Body of pancreas (tissue), 4 donors: ENCODE measurements at regions not wholly inside any gene's neighbourhood (a gene's known extent, or its start where the extent isn't known, plus 50 kb on each side); places are given as distances from the start of the nearest gene placed in this dataset.
"Not testable (repeated sequence)": the region's sequence is repeated elsewhere in the genome, so short reads cannot be mapped to it uniquely, and the experiment has no call there.

Source experiments
- ATAC-seq: fragments of 150-250 bp; one replicate; pipeline ENCODE4 v1.9.1; 2016
- DNase-seq, 4 donors: peaks; one replicate each; pipeline ENCODE4 v3.0.0-alpha.2; 2019
- H3K27ac ChIP-seq, 4 donors: fragments of 200-600 bp; sonication (generic); 1 replicate in 3 of 4; 2 replicates in 1 of 4; pipeline versions ENCODE4 v1.5.1 to v1.6.1; 2016 to 2019; ENCODE audit warnings: mild to moderate bottlenecking in 1 of 4, mixed read lengths in 1 of 4, moderate library complexity in 1 of 4
- H3K27me3 ChIP-seq, 2 donors: fragments of 200-600 bp; sonication (generic); one replicate each; pipeline ENCODE4 v1.6.0; 2016; ENCODE audit warnings: mild to moderate bottlenecking in 1 of 2
- H3K36me3 ChIP-seq, 2 donors: fragments of 200-600 bp; sonication (generic); replicated peaks in 1 of 2; 2 replicates each; pipeline ENCODE4 v1.5.1; 2016; ENCODE audit warnings: low read depth in 2 of 2; ENCODE audit not compliant: insufficient read depth in 1 of 2
- H3K4me1 ChIP-seq: fragments of 200-600 bp; sonication (generic); one replicate; pipeline ENCODE4 v1.6.0; 2016
- H3K4me3 ChIP-seq, 2 donors: fragments of 200-600 bp; sonication (generic); 1 replicate in 1 of 2; 2 replicates in 1 of 2; pipeline ENCODE4 v1.5.1; 2016 to 2019
- H3K9me3 ChIP-seq, 3 donors: fragments of 200-600 bp; sonication (generic); 1 replicate in 2 of 3; 2 replicates in 1 of 3; pipeline ENCODE4 v1.5.1; 2016
- POLR2A ChIP-seq, 3 donors: fragments of 450-650 bp; IDR thresholded peaks; one replicate each; pipeline ENCODE4 v1.6.1; 2016; ENCODE audit warnings: antibody characterized with exemption in 3 of 3, mild to moderate bottlenecking in 2 of 3
- WGBS, 2 donors: methylation state at CpG; one replicate each; pipeline ENCODE4 v1.1.5; 2017; 5-methylcytosine and 5-hydroxymethylcytosine counted together
- intact Hi-C: fragments of 100-400 bp; cut with DNase I; formaldehyde crosslinking; loops from one replicate; pipeline ENCODE4 v1.15.1; 2023
- TF ChIP-seq, protein P1 (sequence below), 7 experiments: fragments of 450-650 bp in 4 of 7; fragments of 200-600 bp in 3 of 7; sonication (generic) in 3 of 7; IDR thresholded peaks; one replicate each; pipeline ENCODE4 v1.5.1; 2016 to 2019; ENCODE audit warnings: antibody characterized with exemption in 7 of 7

DNA sequence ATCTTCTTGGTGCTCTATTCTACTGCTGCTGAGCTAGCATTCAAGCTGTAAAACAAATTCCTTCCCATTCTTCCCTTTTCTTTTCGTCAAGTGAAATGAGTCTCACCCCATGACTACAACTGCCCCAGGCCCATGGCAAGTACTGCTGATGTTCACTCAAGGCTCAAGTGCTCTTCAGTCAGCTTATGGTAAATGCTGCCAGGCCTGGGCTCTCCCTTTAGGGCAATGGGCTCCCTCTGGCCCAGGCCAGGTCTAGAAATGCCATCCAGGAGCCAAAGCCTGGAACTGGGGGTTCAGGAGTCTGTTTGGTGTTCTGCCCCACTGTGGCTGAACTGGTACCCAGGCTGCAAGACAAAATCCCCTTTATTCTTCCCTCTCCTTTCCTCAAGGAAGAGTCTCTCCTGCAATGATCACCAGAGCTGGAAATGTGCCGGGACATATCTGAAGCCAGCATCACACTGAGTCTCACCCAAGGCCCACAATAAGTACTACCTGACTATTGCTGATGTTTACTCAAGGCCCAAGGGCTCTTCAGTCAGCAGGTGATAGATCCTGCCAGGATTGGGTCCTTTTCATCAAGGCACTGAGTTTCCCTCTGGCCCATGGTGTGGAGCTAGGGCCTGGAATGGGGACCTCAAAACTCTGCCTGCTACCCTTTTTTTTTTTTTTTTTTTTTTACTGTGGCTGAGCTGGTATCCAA, 205.0 kb upstream of the STAC start:
- WGBS, 2 donors = 74 to 88% methylated on average over 2 of the region's 2 CpGs
- ATAC-seq = no peak
- TF ChIP-seq, protein P1, sequence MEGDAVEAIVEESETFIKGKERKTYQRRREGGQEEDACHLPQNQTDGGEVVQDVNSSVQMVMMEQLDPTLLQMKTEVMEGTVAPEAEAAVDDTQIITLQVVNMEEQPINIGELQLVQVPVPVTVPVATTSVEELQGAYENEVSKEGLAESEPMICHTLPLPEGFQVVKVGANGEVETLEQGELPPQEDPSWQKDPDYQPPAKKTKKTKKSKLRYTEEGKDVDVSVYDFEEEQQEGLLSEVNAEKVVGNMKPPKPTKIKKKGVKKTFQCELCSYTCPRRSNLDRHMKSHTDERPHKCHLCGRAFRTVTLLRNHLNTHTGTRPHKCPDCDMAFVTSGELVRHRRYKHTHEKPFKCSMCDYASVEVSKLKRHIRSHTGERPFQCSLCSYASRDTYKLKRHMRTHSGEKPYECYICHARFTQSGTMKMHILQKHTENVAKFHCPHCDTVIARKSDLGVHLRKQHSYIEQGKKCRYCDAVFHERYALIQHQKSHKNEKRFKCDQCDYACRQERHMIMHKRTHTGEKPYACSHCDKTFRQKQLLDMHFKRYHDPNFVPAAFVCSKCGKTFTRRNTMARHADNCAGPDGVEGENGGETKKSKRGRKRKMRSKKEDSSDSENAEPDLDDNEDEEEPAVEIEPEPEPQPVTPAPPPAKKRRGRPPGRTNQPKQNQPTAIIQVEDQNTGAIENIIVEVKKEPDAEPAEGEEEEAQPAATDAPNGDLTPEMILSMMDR (IDR thresholded peaks at IDR 0.05) = no peak
- no peak for TF ChIP-seq POLR2A (IDR thresholded peaks at IDR 0.05)

DNA sequence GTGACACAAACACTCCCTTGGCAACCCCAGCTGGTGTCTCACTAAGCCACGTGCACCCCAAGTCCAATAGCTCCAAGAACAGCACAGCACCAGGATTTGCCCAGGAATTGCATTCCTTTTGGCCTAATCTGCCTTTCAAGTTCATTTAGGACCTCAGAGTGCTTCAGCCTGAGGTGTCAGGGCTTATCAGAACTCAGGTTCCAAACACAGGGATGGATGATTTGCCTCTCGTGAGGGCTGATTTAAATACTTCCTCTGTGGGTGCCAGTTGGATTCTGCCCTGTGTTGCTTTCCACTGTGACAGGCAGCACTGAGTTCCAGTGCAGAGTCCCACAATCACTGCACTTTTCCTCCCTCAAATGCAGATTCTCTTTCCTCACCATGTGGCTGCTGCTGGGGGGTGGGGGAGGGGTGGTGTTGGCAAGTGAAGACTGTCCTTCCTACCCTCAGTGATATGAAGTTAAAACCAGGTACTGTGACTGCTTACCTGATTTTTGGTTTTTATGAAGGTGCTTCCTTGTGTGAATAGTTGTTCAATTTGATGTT, 204.3 kb upstream of the STAC start:
- Histone ChIP-seq H3K27me3 (no peaks in the 10 kb centered on the region), H3K36me3 (no peaks in the 10 kb centered on the region), H3K4me3 (no peak overlapping the region), H3K9me3 (no peaks in the 10 kb centered on the region), H3K4me1 (no peaks in the 10 kb centered on the region), H3K27ac (no peak overlapping the region)
- 27 to 29% methylated on average over 1 to 2 of the region's 2 CpGs for WGBS, 2 donors
- no peak for ATAC-seq
- TF ChIP-seq, protein P1 (IDR thresholded peaks at IDR 0.05) = no peak
- no peak for TF ChIP-seq POLR2A (IDR thresholded peaks at IDR 0.05)
- intact Hi-C loops = no loop called here
- DNase-seq = no peak

More for the DNA sequence above, 205.0 kb upstream of the STAC start:
- Histone ChIP-seq H3K4me3 (no peak overlapping the region), H3K4me1 (no peaks in the 10 kb centered on the region), H3K27me3 (no peaks in the 10 kb centered on the region), H3K36me3 (no peaks in the 10 kb centered on the region), H3K27ac (no peak overlapping the region), H3K9me3 (no peaks in the 10 kb centered on the region)
- intact Hi-C loops = no loop called here
- DNase-seq = no peak

DNA sequence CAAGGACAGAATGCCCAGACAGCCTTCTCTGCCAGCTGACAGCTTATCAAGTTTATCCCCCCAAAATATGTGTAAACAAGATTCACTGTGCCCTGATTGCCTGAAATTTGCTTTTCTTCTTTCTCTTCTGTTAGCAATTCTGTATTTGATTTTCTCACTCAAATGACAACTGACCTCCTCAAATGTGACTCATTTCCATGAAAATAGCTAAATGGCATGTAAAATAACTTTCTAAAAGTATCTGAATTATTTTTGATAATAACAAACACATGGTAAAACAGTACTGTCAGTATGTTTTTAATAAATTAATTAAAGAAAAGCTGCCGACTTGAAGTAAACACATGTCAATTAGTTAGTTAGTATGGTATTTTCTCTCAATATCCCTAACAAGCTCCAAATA, 202.3 kb upstream of the STAC start:
- ATAC-seq (no peak), DNase-seq (no peak)
- Histone ChIP-seq H3K27ac (no peak overlapping the region), H3K27me3 (no peaks in the 10 kb centered on the region), H3K4me3 (no peak overlapping the region), H3K9me3 (no peaks in the 10 kb centered on the region), H3K36me3 (no peaks in the 10 kb centered on the region), H3K4me1 (no peaks in the 10 kb centered on the region)
- intact Hi-C loops = no loop called here
- 21 to 47% methylated on average over 1 of the region's 1 CpG for WGBS, 2 donors
- no peak for TF ChIP-seq POLR2A (IDR thresholded peaks at IDR 0.05)
- TF ChIP-seq, protein P1 (IDR thresholded peaks at IDR 0.05) = no peak

DNA sequence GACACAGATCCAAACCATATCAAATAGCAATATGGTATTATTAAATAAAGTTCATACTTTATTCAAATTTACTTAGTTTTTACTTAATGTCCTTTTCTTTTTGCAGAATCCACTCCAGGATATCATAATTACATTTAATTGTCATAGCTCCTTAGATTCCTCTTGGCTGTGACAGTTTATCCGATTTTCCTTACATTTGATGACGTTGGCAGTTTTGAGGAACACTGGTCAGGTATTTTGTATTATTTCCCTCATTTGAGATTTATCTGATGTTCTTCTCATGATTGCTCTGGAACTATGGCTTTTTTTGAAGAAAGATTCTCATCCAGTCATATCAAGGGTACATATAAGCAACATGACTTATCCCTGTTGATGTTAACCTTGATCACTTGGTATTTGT, 198.3 kb upstream of the STAC start:
- ATAC-seq (no peak), DNase-seq (no peak)
- H3K4me1 ChIP-seq = no peaks in the 10 kb centered on the region
- H3K27me3 ChIP-seq = no peaks in the 10 kb centered on the region
- H3K9me3 ChIP-seq = no peaks in the 10 kb centered on the region
- H3K27ac ChIP-seq = no peak overlapping the region
- TF ChIP-seq, protein P1 (IDR thresholded peaks at IDR 0.05) = no peak
- no peak for TF ChIP-seq POLR2A (IDR thresholded peaks at IDR 0.05)
- no peaks in the 10 kb centered on the region for H3K36me3 ChIP-seq
- intact Hi-C loops = no loop called here
- H3K4me3 ChIP-seq = no peak overlapping the region
- WGBS, 2 donors = 52 to 86% methylated on average over 2 of the region's 2 CpGs

DNA sequence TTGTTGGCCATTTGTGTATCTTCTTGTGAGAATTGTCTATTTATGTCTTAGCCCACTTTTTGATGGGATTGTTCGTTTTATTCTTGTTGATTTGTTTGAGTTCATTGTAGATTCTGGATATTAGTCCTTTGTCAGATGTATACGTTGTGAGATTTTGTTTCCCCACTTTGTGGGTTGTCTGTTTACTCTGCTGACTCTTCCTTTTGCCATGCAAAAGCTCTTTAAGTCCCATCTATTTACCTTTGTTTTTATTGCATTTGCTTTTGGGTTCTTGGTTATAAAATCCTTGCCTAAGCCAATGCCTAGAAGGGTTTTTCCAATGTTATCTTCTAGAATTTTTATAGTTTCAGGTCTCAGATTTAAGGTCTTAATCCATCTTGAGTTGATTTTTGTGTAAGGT, 193.1 kb upstream of the STAC start:
- ATAC-seq, H3K9me3 ChIP-seq, intact Hi-C loops, H3K27me3 ChIP-seq, H3K27ac ChIP-seq, H3K4me1 ChIP-seq, H3K4me3 ChIP-seq, H3K36me3 ChIP-seq, DNase-seq: not testable (repeated sequence)
- WGBS, 2 donors = 41 to 46% methylated on average over 2 of the region's 2 CpGs
